PC-9 (cell line): ENCODE measurements at regions not wholly inside any gene's neighbourhood (a gene's known extent, or its start where the extent isn't known, plus 50 kb on each side); places are given as distances from the start of the nearest gene placed in this dataset.

ENCODE experiments used
- BruUV-seq: library from RNA; stranded (reverse); fragments of 400-500 nt; replicated peaks from 2 replicates; lab custom pipeline; 2021; lab: Mats Ljungman, UMichigan
- CTCF ChIA-PET: fragments of 300-600 bp; sonication (Branson Sonifier 250); formaldehyde crosslinking; loops from one replicate; lab custom pipeline; 2022; ENCODE audit warnings: antibody characterized with exemption; lab: Charles Lee
- POLR2A ChIA-PET: fragments of 300-600 bp; sonication (Branson Sonifier 250); formaldehyde crosslinking; loops from one replicate; lab custom pipeline; 2022; ENCODE audit warnings: antibody characterized with exemption; ENCODE audit not compliant: unreplicated experiment; lab: Charles Lee
- DNase-seq, 2 experiments: peaks; one replicate each; pipeline versions ENCODE4 v3.0.0 to v3.0.0-alpha.2; 2015 to 2022; ENCODE audit warnings: mixed read lengths in 1 of 2
- H2AFZ ChIP-seq: fragments of 200-600 bp; sonication (generic); 2 replicates; pipeline ENCODE4 v1.8.1; 2017; ENCODE audit warnings: antibody characterized with exemption
- H3F3A ChIP-seq: fragments of 200-600 bp; sonication (generic); 2 replicates; pipeline ENCODE4 v1.8.1; 2017; ENCODE audit warnings: antibody characterized with exemption, mild to moderate bottlenecking, low read depth; ENCODE audit not compliant: insufficient read depth
- H3K27ac ChIP-seq: fragments of 200-600 bp; sonication (generic); 2 replicates; pipeline ENCODE4 v1.6.1; 2016; ENCODE audit warnings: mixed run types
- H3K27me3 ChIP-seq: fragments of 200-600 bp; sonication (generic); 2 replicates; pipeline ENCODE4 v1.6.1; 2016; ENCODE audit warnings: low read depth, mixed run types; ENCODE audit not compliant: insufficient read depth
- H3K36me3 ChIP-seq: fragments of 200-600 bp; sonication (generic); 2 replicates; pipeline ENCODE4 v1.6.1; 2016; ENCODE audit warnings: low read depth, mixed run types
- H3K4me1 ChIP-seq: fragments of 200-600 bp; sonication (generic); replicated peaks from 2 replicates; pipeline ENCODE4 v1.6.1; 2016; ENCODE audit warnings: mixed run types; ENCODE audit not compliant: insufficient read depth
- H3K4me2 ChIP-seq: fragments of 200-600 bp; sonication (generic); 2 replicates; pipeline ENCODE4 v1.6.1; 2017; ENCODE audit warnings: mixed run types
- H3K4me3 ChIP-seq: fragments of 200-600 bp; sonication (generic); 2 replicates; pipeline ENCODE4 v1.6.1; 2016; ENCODE audit warnings: mixed run types
- H3K79me2 ChIP-seq: fragments of 200-600 bp; sonication (generic); 2 replicates; pipeline ENCODE4 v1.6.1; 2017; ENCODE audit warnings: low read depth, mixed run types
- H3K9me2 ChIP-seq: fragments of 200-600 bp; sonication (generic); 2 replicates; pipeline ENCODE4 v1.8.1; 2017; ENCODE audit warnings: mild to moderate bottlenecking; ENCODE audit not compliant: insufficient read depth
- H3K9me3 ChIP-seq: fragments of 200-600 bp; sonication (generic); 2 replicates; pipeline ENCODE4 v1.8.1; 2016; ENCODE audit warnings: low read depth; ENCODE audit not compliant: insufficient read depth
- H4K20me1 ChIP-seq: fragments of 200-600 bp; sonication (generic); 2 replicates; pipeline ENCODE4 v1.8.1; 2017; ENCODE audit not compliant: insufficient read depth
- EZH2 ChIP-seq: fragments of 200-600 bp; sonication (generic); IDR thresholded peaks from 2 replicates; pipeline ENCODE4 v1.8.0; 2017; ENCODE audit warnings: antibody characterized with exemption, low read depth
- intact Hi-C: fragments of 100-400 bp; cut with micrococcal nuclease; formaldehyde crosslinking; loops from one replicate; pipeline ENCODE4 v1.10.0; 2022; ENCODE audit not compliant: unreplicated experiment
- TF ChIP-seq, protein P1 (sequence below): fragments of 200-600 bp; sonication (generic); conservative IDR thresholded peaks from 2 replicates; pipeline ENCODE4 v1.6.1; 2017; ENCODE audit warnings: mixed run types, antibody characterized with exemption, mild to moderate bottlenecking, moderate library complexity

- Histone ChIP-seq H3K9me2 (no peaks in the 10 kb centered on the region), H3K27me3 (no peaks in the 10 kb centered on the region), H3K79me2 (no peaks in the 10 kb centered on the region), H2AFZ (peak overlapping the region; percentile 78), H3K4me2 (peak overlapping the region; percentile 57), H4K20me1 (no peaks in the 10 kb centered on the region), H3K4me3 (peak overlapping the region; percentile 51; the same call in 1 of the 2 replicates), H3K4me1 (no peaks in the 10 kb centered on the region), H3K27ac (no peak overlapping the region), H3K36me3 (no peaks in the 10 kb centered on the region), H3F3A (no peaks in the 10 kb centered on the region), H3K9me3 (no peaks in the 10 kb centered on the region)
- CTCF ChIA-PET, result no interaction called here
- BruUV-seq, result no TSS peak
- intact Hi-C loops, result no loop called here
- no peak for TF ChIP-seq EZH2
- TF ChIP-seq, protein P1, sequence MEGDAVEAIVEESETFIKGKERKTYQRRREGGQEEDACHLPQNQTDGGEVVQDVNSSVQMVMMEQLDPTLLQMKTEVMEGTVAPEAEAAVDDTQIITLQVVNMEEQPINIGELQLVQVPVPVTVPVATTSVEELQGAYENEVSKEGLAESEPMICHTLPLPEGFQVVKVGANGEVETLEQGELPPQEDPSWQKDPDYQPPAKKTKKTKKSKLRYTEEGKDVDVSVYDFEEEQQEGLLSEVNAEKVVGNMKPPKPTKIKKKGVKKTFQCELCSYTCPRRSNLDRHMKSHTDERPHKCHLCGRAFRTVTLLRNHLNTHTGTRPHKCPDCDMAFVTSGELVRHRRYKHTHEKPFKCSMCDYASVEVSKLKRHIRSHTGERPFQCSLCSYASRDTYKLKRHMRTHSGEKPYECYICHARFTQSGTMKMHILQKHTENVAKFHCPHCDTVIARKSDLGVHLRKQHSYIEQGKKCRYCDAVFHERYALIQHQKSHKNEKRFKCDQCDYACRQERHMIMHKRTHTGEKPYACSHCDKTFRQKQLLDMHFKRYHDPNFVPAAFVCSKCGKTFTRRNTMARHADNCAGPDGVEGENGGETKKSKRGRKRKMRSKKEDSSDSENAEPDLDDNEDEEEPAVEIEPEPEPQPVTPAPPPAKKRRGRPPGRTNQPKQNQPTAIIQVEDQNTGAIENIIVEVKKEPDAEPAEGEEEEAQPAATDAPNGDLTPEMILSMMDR, result no peak
- POLR2A ChIA-PET, result no interaction called here
- DNase-seq, result peak in 1 of 2 experiments; percentile 14
Measured at GRCh38 chr2:156803243-156803642, 367.1 kb downstream of the GPD2 start.

DNA sequence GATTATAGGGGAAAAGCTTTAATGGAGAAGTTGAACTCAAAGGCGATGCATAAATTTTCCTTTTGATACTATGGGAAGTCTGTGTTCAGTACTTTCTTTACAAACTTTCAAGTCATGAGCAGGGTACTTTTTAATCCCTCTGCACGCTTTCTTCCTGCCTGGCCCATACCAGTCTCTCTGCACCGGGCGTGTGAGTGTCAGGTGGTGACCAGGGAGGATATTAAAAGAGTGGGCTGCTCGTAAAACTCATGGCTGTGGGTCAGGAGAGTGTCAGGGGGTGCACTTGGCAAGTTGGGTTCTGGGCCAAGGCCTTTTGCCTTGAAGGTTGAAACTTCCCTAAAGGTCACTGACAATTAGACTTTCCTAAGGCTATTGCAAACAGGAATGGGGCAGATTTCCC is 367.8 kb downstream of the GPD2 start:
- H3F3A ChIP-seq, result no peaks in the 10 kb centered on the region
- no peaks in the 10 kb centered on the region for H3K79me2 ChIP-seq
- H3K27ac ChIP-seq, result no peak overlapping the region
- H4K20me1 ChIP-seq, result no peaks in the 10 kb centered on the region
- no peak overlapping the region for H3K4me3 ChIP-seq
- no peaks in the 10 kb centered on the region for H3K36me3 ChIP-seq
- intact Hi-C loops, result no loop called here
- ChIA-PET POLR2A (no interaction called here), CTCF (no interaction called here)
- H3K27me3 ChIP-seq, result no peaks in the 10 kb centered on the region
- H3K9me2 ChIP-seq, result no peaks in the 10 kb centered on the region
- no TSS peak for BruUV-seq
- H3K4me2 ChIP-seq, result no peak overlapping the region
- TF ChIP-seq EZH2, result no peak
- TF ChIP-seq, protein P1, result no peak
- H2AFZ ChIP-seq, result no peak overlapping the region
- DNase-seq, result no peak
- H3K9me3 ChIP-seq, result no peaks in the 10 kb centered on the region
- H3K4me1 ChIP-seq, result no peaks in the 10 kb centered on the region

GRCh38 chr2:156810094-156810493 is 373.9 kb downstream of the GPD2 start:
- H3F3A ChIP-seq, result no peaks in the 10 kb centered on the region
- no peak for DNase-seq
- H2AFZ ChIP-seq, result no peak overlapping the region
- H3K9me2 ChIP-seq, result no peaks in the 10 kb centered on the region
- no peaks in the 10 kb centered on the region for H4K20me1 ChIP-seq
- no peak overlapping the region for H3K27ac ChIP-seq
- TF ChIP-seq EZH2, result no peak
- TF ChIP-seq, protein P1, result no peak
- no peaks in the 10 kb centered on the region for H3K79me2 ChIP-seq
- ChIA-PET CTCF (no interaction called here), POLR2A (no interaction called here)
- intact Hi-C loops, result no loop called here
- H3K9me3 ChIP-seq, result no peaks in the 10 kb centered on the region
- BruUV-seq, result no TSS peak
- H3K4me1 ChIP-seq, result no peaks in the 10 kb centered on the region
- no peaks in the 10 kb centered on the region for H3K36me3 ChIP-seq
- H3K4me2 ChIP-seq, result no peak overlapping the region
- no peak overlapping the region for H3K4me3 ChIP-seq
- no peaks in the 10 kb centered on the region for H3K27me3 ChIP-seq
